ENCODE measurements at regions not wholly inside any gene's neighbourhood (a gene's known extent, or its start where the extent isn't known, plus 50 kb on each side); places are given as distances from the start of the nearest gene placed in this dataset.

GRCh38 chr2:22196806-22197205, 1073.0 kb downstream of the TDRD15 start:
- TF ChIP-seq ZNF747 (tag by site-specific recombination; IDR thresholded peaks at IDR 0.05) (no peak), CTCF (tag by site-specific recombination; IDR thresholded peaks at IDR 0.05) (no peak), KLF16 (tag by site-specific recombination; IDR thresholded peaks at IDR 0.05) (no peak), KLF10 (tag by site-specific recombination; IDR thresholded peaks at IDR 0.05) (no peak), ZNF274 (IDR thresholded peaks at IDR 0.05; ENCODE audit: low read length) (no peak), ZNF274 (tag by site-specific recombination; IDR thresholded peaks at IDR 0.05; ENCODE audit: borderline replicate concordance) (no peak), ZNF133 (tag by site-specific recombination; IDR thresholded peaks at IDR 0.05) (no peak), YY1 (tag by site-specific recombination; IDR thresholded peaks at IDR 0.05) (no peak), ZNF423 (tag by site-specific recombination; IDR thresholded peaks at IDR 0.05) (no peak), ZNF791 (tag by site-specific recombination; IDR thresholded peaks at IDR 0.05) (no peak), KLF9 (tag by site-specific recombination; IDR thresholded peaks at IDR 0.05; ENCODE audit: low read depth) (no peak), ZBTB8A (tag by site-specific recombination; IDR thresholded peaks at IDR 0.05) (no peak), ZNF660 (tag by site-specific recombination; IDR thresholded peaks at IDR 0.05) (no peak)

All from HEK293 (cell line).